ENCODE measurements at regions not wholly inside any gene's neighbourhood (a gene's known extent, or its start where the extent isn't known, plus 50 kb on each side); places are given as distances from the start of the nearest gene placed in this dataset.

DNA sequence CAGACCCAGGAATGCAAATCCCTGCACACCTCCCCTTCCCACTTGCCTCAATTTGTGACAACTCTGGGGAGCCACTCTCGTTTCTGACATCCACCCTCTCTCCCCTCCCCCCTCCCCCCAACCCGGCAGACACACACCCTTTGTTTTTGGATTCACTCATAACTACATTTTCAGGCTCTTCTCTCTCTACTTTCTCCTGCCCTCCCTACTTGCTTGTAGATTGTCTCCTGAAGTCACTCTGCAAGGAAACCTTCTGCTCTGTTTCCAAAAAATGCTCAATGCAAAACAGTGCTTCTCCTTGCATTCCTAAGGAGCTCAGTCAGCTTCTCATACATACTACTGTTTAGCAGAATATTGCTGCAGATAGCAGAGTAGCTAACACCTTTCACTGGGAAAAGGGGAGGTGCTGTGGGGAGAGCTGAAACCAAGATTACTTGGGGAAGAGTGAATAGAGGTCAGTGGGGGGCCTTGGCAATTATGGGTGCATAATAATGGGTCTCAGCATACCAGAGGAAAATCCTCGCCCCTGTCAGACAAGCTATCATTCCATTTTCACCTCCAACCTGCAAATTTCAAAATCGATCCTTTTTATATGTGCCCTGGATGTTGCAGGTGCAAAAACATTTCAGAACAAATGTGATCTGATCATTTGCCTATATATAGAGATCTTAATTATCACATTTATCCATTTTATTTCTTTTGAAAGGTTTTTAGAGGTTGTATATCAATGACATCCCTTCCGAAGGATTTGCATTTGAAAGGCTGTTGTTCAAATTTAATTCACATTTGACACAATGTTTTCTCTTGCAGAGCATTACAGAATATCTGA is 1860.7 kb upstream of the WWC1 start:
- Mint-ChIP-seq H3K4me3 (no peak overlapping the region), H3K27ac (no peak overlapping the region), H3K27me3 (ENCODE audit: low read depth) (no peaks in the 10 kb centered on the region), H3K36me3 (ENCODE audit: low read depth) (no peaks in the 10 kb centered on the region), H3K4me1 (ENCODE audit: low read depth) (no peaks in the 10 kb centered on the region), H3K9me3 (peaks cover 58% of the 10 kb centered on the region)
- DNase-seq (ENCODE audit: low spot score): no peak

DNA sequence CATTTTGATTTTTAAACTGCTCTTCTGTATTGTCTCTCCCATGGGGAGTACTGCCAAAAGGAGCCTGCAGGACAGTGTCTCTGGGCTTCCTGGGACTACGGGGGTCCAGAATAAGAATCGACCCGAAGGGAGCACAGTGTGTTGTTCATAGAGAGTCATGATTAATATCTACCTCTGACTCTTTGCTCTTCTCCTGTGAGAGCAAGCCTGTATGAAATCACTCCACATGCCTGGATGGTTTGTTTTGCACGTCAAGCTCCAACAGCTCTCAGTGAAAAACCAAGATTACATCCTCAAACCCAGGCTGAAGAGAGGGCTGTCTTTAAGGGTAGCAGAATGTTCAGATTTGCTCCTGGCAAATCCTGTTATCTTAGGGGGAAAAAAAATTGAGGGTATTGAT is 1860.0 kb upstream of the WWC1 start:
- no peak for DNase-seq (ENCODE audit: low spot score)
- no peaks in the 10 kb centered on the region for H3K27me3 Mint-ChIP-seq (ENCODE audit: low read depth)
- H3K36me3 Mint-ChIP-seq (ENCODE audit: low read depth): no peaks in the 10 kb centered on the region
- H3K4me3 Mint-ChIP-seq: no peak overlapping the region
- H3K27ac Mint-ChIP-seq: no peak overlapping the region
- H3K4me1 Mint-ChIP-seq (ENCODE audit: low read depth): no peaks in the 10 kb centered on the region
- peaks cover 54% of the 10 kb centered on the region for H3K9me3 Mint-ChIP-seq

DNA sequence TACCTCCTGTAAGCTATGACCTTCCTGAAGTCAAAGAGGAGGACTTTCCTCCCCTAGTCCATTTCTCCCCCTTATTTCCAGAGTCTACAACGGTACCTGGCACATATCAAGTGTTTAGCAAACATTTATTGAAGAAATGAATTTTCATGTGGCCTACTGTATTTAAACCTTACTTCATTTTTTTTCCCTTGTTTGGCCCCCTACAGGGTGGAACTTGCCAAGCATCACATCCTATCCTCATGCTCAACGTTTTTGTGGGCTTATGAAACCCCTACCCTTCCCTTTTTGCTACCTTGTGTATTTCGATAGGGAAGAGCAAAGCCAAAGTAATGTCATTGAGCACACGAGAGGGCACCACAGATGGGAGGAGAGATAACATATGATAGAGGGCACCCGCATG is 1857.8 kb upstream of the WWC1 start:
- H3K9me3 Mint-ChIP-seq: peaks cover 40% of the 10 kb centered on the region
- no peak for DNase-seq (ENCODE audit: low spot score)
- no peaks in the 10 kb centered on the region for H3K36me3 Mint-ChIP-seq (ENCODE audit: low read depth)
- no peaks in the 10 kb centered on the region for H3K27me3 Mint-ChIP-seq (ENCODE audit: low read depth)
- no peak overlapping the region for H3K4me3 Mint-ChIP-seq
- H3K27ac Mint-ChIP-seq: no peak overlapping the region
- H3K4me1 Mint-ChIP-seq (ENCODE audit: low read depth): no peaks in the 10 kb centered on the region

DNA sequence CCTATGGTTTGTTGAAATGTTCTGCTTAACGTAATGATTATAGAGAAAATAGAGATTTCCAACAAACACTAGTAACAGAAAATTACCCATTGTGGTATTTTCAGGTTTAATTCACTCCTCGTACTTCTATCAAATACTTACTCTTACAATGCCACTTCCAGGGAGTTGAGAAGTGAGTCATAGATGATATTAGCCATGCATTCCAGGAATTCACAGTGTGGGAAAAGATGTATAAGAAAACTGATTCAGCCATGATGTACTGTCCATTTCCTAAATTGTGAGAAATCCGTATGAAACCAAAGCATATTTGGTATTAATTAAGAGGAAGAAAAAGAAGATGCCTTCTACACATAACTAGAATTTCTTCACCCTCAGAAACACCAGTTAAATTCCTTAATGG is 1854.6 kb upstream of the WWC1 start:
- Mint-ChIP-seq H3K27me3 (ENCODE audit: low read depth) (no peaks in the 10 kb centered on the region), H3K36me3 (ENCODE audit: low read depth) (no peaks in the 10 kb centered on the region), H3K4me3 (no peak overlapping the region), H3K4me1 (ENCODE audit: low read depth) (no peaks in the 10 kb centered on the region), H3K27ac (no peak overlapping the region), H3K9me3 (peaks cover 29% of the 10 kb centered on the region)
- DNase-seq (ENCODE audit: low spot score): no peak

DNA sequence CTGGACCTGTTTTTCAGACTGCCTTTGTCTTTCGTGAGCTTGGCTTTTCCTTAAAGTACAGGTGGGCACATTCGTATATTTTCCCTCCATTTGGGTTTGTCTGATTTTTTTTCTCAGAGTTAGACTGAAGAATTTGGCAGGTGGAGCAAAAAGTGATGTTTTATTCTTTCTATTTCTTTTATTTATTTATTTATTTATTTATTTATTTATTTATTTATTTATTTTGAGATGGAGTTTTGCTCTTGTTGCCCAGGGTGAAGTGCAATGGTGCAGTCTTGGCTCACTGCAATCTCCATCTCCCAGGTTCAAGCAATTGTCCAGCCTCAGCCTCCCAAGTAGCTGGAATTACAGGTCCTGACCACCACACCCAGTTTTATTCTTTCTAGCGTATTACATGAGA is 1805.1 kb upstream of the WWC1 start:
- peaks cover 41% of the 10 kb centered on the region for H3K9me3 Mint-ChIP-seq
- no peaks in the 10 kb centered on the region for H3K4me1 Mint-ChIP-seq (ENCODE audit: low read depth)
- H3K27ac Mint-ChIP-seq: no peak overlapping the region
- H3K27me3 Mint-ChIP-seq (ENCODE audit: low read depth): no peaks in the 10 kb centered on the region
- no peaks in the 10 kb centered on the region for H3K36me3 Mint-ChIP-seq (ENCODE audit: low read depth)
- no peak for DNase-seq (ENCODE audit: low spot score)
- no peak overlapping the region for H3K4me3 Mint-ChIP-seq

DNA sequence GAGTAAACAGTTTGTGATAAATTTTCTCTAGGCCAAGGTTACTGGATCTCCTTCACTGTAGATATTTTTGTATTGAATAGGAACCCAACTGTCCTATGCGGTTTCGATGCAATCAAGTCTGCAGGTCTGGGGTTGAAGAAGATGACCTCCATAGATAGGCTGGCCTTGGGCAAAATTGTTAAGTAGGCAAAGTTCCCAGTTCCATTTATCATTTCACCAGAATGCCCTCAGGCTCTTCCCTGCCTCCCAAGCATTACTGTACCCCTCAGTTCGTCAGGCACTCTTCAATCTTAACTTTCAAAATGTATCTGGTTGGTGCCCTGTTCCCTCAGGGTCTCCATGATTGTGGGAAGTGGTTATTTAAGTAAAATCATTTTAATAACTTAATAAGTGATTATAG is 1802.9 kb upstream of the WWC1 start:
- Mint-ChIP-seq H3K9me3 (peaks cover 43% of the 10 kb centered on the region), H3K36me3 (ENCODE audit: low read depth) (no peaks in the 10 kb centered on the region), H3K27ac (no peak overlapping the region), H3K27me3 (ENCODE audit: low read depth) (no peaks in the 10 kb centered on the region), H3K4me1 (ENCODE audit: low read depth) (no peaks in the 10 kb centered on the region), H3K4me3 (no peak overlapping the region)
- DNase-seq (ENCODE audit: low spot score): no peak

DNA sequence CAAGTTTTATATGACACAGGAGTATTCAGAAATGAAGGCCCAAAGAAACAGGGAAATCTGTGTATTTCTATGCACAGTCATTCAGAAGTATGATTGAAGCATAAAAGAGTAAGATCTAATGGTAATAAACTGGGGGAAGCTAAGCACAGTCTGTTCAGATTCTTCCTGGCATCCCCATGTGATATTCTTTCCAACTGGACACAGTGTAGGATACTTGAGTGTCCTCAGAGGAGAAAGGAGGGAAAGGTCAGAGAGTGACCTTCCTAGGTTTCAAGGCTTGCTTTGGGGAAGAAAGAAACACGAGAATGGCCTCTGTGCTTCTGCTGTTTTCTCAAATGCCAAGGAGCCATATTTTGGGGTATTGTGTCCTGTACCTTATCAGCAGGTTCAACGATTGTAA is 1798.4 kb upstream of the WWC1 start:
- H3K4me3 Mint-ChIP-seq: no peak overlapping the region
- H3K27ac Mint-ChIP-seq: no peak overlapping the region
- no peaks in the 10 kb centered on the region for H3K27me3 Mint-ChIP-seq (ENCODE audit: low read depth)
- peaks cover 24% of the 10 kb centered on the region for H3K9me3 Mint-ChIP-seq
- H3K4me1 Mint-ChIP-seq (ENCODE audit: low read depth): no peaks in the 10 kb centered on the region
- H3K36me3 Mint-ChIP-seq (ENCODE audit: low read depth): no peaks in the 10 kb centered on the region
- no peak for DNase-seq (ENCODE audit: low spot score)

DNA sequence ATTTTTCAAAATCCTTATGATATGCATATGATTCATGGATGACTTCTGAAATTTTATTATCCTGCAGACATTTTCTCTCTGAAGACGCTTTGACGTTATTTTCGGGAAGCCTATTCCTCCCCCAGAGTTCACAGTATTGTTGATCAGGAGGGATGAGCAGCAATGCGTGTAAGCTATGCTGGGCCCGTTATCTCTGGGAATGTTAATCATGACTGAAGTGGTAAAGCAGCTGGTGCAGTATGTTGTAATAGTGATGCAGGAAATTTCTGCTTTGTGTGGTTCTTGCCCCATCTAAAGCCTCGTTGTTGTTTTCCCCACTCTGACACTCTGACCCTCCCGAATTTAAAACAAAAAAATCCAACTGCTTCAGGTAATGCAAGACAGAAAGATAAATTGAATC is 1797.8 kb upstream of the WWC1 start:
- DNase-seq (ENCODE audit: low spot score): no peak
- Mint-ChIP-seq H3K4me1 (ENCODE audit: low read depth) (no peaks in the 10 kb centered on the region), H3K27ac (no peak overlapping the region), H3K4me3 (no peak overlapping the region), H3K27me3 (ENCODE audit: low read depth) (no peaks in the 10 kb centered on the region), H3K36me3 (ENCODE audit: low read depth) (no peaks in the 10 kb centered on the region), H3K9me3 (peaks cover 24% of the 10 kb centered on the region)

DNA sequence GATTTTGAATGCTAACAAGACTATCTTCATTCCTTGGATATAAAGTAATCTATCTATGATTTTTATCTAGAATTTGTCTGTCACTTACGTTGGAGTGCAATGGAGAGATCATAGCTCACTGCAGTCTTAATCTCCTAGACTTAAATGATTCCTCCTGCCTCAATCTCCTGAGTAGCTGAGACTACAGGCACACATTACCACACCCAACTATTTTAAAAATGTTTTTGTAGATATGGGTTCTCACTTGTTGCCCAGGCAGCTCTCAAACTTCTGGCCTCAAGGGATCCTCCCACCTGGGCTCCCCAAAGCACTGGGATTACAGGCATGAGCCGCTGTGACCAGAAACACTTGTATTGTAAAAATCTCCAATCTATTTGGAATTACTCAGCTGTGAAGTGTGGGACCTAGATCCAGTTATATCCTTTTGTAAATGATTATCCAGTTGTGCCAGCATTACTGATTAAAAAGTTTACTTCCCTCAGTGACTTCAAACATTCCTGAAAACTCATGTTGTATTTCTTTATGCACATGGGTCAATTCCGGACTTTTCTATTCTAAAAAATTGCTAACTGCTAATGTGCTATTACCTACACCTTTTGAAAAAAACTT is 1793.8 kb upstream of the WWC1 start:
- Mint-ChIP-seq H3K27me3 (ENCODE audit: low read depth) (no peaks in the 10 kb centered on the region), H3K36me3 (ENCODE audit: low read depth) (no peaks in the 10 kb centered on the region), H3K4me1 (ENCODE audit: low read depth) (no peaks in the 10 kb centered on the region), H3K27ac (no peak overlapping the region), H3K9me3 (peaks cover 26% of the 10 kb centered on the region), H3K4me3 (no peak overlapping the region)
- no peak for DNase-seq (ENCODE audit: low spot score)

DNA sequence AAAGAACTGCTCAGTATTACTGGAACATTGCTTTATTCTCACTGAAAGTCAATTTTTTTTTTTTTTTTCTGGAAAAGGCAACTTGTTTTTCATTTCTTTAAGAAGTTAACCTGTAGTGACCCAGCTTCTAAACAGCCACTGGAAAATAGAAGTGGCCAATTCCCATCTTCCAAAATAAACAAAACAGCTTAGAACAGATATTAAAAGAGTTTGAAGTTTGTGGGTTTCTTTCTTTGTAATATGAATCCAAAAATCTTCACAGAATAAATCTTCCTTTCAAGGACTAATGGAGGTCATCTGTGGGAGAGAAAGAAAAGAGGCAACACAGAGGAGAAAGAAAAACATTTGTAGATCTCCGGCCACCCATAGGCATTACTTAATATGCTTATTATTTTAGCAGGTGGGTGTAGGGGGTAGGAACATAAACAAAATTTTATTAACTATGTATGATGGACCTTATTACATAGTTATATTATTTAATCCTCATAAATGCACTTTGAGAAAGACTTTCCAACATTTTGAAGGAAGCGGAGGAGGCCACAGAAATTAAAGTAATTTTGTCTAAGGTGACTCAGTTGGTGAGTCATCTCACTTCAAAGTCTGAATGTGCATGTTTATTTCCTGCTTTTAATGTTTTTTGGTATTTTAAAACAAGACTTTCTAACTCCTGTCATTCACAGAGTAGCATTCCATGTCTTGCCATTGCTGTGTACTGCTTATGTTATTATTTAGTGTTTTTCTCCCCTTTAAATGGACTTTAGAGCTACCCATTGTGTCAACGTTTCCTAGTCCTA is 1791.8 kb upstream of the WWC1 start:
- Mint-ChIP-seq H3K9me3 (peaks cover 23% of the 10 kb centered on the region), H3K36me3 (ENCODE audit: low read depth) (no peaks in the 10 kb centered on the region), H3K4me3 (no peak overlapping the region), H3K27ac (no peak overlapping the region), H3K27me3 (ENCODE audit: low read depth) (no peaks in the 10 kb centered on the region), H3K4me1 (ENCODE audit: low read depth) (no peaks in the 10 kb centered on the region)
- DNase-seq (ENCODE audit: low spot score): no peak

DNA sequence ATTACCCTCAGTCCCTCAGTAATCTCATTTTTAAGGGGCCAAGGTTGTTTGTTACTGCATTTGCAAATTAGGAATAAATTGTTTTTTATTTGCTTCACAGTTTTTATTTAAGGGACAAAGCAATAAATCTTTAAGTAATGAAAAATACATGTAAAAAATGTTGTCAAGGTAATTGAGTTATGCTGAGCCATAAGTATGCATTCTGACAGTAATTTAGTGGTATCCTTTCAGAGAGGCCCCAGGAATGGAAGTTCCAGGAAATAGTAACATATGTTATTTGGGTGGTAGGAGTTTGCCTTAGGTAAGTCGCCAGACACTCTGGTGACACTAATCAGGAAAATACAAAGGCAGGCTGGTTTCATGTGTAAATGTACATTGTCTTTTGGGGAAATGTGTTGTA is 1787.9 kb upstream of the WWC1 start:
- no peak for DNase-seq (ENCODE audit: low spot score)
- H3K27ac Mint-ChIP-seq: no peak overlapping the region
- H3K36me3 Mint-ChIP-seq (ENCODE audit: low read depth): no peaks in the 10 kb centered on the region
- H3K27me3 Mint-ChIP-seq (ENCODE audit: low read depth): no peaks in the 10 kb centered on the region
- no peak overlapping the region for H3K4me3 Mint-ChIP-seq
- H3K4me1 Mint-ChIP-seq (ENCODE audit: low read depth): no peaks in the 10 kb centered on the region
- H3K9me3 Mint-ChIP-seq: peaks cover 33% of the 10 kb centered on the region

DNA sequence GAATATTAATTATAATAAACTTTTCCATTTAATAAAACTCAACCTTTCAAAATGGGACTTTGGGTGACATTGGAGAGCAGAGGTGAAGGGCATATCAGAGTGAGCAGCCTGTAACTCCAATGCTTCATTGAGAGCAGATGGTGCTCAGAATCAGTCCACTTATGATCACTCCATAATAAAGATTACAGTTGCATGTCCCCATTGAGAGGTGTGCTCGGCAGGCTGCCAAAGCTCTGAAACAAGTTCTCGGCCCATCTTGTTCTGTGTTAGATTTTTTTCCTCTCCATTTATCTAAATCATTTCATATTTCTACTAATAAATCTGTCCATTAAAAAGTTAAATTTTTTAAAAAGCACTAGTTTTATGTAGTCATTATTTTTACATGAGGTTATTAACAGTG is 1786.4 kb upstream of the WWC1 start:
- H3K4me3 Mint-ChIP-seq: no peak overlapping the region
- H3K36me3 Mint-ChIP-seq (ENCODE audit: low read depth): no peaks in the 10 kb centered on the region
- H3K27ac Mint-ChIP-seq: no peak overlapping the region
- peaks cover 34% of the 10 kb centered on the region for H3K9me3 Mint-ChIP-seq
- H3K27me3 Mint-ChIP-seq (ENCODE audit: low read depth): no peaks in the 10 kb centered on the region
- no peaks in the 10 kb centered on the region for H3K4me1 Mint-ChIP-seq (ENCODE audit: low read depth)
- no peak for DNase-seq (ENCODE audit: low spot score)

DNA sequence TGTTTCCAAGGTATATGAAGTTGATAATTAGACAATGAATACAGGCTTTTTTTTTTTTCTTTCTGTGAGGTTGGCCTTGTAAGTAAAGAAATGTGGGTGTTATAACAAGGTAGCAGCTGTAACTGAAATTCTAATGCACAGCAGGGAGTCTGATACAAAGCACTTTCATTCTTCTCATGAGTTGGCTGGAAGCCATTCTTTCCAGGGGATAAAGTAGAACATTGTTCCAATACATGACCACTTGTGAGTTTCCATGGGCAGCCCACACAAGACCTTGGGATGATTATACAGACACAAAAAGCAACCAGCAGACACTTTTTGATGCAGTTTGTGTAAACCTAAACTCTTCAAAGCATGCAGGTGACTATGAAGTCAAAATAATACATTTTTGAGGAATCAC is 1785.9 kb upstream of the WWC1 start:
- Mint-ChIP-seq H3K27me3 (ENCODE audit: low read depth) (no peaks in the 10 kb centered on the region), H3K4me1 (ENCODE audit: low read depth) (no peaks in the 10 kb centered on the region), H3K36me3 (ENCODE audit: low read depth) (no peaks in the 10 kb centered on the region), H3K9me3 (peaks cover 29% of the 10 kb centered on the region), H3K4me3 (no peak overlapping the region), H3K27ac (no peak overlapping the region)
- no peak for DNase-seq (ENCODE audit: low spot score)

DNA sequence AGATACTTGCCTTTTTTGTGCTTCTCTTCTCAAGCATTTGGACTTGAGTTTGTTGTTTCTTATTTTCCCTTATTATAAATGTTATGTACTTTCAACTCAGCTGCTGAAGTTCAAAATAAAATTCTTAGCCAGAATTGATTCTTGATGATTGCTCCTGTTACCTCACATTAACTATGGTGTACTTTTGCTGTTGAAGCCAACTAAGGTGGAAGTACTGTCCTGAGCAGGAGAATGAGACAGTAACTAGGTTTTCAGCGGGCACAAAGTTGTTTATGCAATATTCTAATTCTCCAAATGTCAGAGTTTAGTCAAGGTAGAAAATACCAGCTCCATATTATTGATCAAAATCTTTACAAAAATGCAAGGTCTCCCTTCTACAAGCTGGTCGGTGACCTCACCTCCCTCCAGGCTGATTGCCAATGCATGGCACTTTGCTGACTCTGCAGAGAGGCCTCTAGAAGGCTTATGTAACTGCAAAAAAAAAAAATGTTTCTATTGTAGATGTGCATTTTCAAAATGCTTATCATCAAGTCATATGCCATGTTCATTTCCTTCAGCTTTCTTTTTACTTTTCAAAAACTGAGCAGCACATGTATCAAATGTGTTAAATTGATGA is 1783.5 kb upstream of the WWC1 start:
- H3K4me1 Mint-ChIP-seq (ENCODE audit: low read depth): no peaks in the 10 kb centered on the region
- H3K27me3 Mint-ChIP-seq (ENCODE audit: low read depth): no peaks in the 10 kb centered on the region
- H3K4me3 Mint-ChIP-seq: no peak overlapping the region

More for the DNA sequence above, 1783.5 kb upstream of the WWC1 start:
- DNase-seq (ENCODE audit: low spot score): no peak
- Mint-ChIP-seq H3K36me3 (ENCODE audit: low read depth) (no peaks in the 10 kb centered on the region), H3K9me3 (peaks cover 17% of the 10 kb centered on the region), H3K27ac (no peak overlapping the region)
